ENCODE measurements at regions not wholly inside any gene's neighbourhood (a gene's known extent, or its start where the extent isn't known, plus 50 kb on each side); places are given as distances from the start of the nearest gene placed in this dataset.

DNA sequence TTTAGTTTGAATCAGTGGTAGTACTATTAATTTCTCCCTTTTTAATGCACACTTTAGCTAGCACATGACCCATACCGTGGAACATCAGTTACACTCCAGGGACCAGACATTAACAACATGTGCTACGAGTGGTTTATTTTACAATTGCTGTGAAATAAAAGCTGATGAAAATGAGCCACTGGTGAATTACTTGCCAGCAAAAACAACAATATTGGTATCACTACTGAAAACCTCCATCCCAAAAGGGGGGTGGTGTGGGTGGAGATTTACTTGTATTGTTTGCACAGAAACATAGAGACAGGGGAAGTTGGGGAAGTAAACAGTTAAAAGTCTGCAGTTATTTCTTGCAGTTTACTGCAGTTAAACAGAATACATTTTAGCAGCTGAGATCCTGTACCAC is 369.6 kb upstream of the GRAMD2B start:
- Histone ChIP-seq H3K27me3 (ENCODE audit: control insufficient read depth in 4 of 4, insufficient read depth in 4 of 4, low read length in 3 of 4) (no peaks in the 10 kb centered on the region), H3K9ac (ENCODE audit: low read depth in 1 of 2, low read length in 2 of 2) (no peak overlapping the region), H3K9me3 (ENCODE audit: control insufficient read depth in 4 of 4, low read length in 3 of 4) (no peaks in the 10 kb centered on the region), H3K36me3 (ENCODE audit: control insufficient read depth in 4 of 4, insufficient read depth in 3 of 4, low read depth in 1 of 4, low read length in 3 of 4) (no peaks in the 10 kb centered on the region), H3K4me1 (ENCODE audit: control insufficient read depth in 4 of 4, insufficient read depth in 4 of 4, low read length in 3 of 4) (no peaks in the 10 kb centered on the region), H3K4me3 (ENCODE audit: low read depth in 1 of 3, low read length in 3 of 3) (no peak overlapping the region), H3K27ac (ENCODE audit: low read depth in 1 of 2, low read length in 2 of 2) (no peak overlapping the region)
- 85% methylated on average over 2 of the region's 2 CpGs for WGBS
- TF ChIP-seq CTCF (IDR thresholded peaks at IDR 0.05; ENCODE audit: low read depth, low read length, missing input control) = no peak
- DNase-seq (ENCODE audit: low spot score) = no peak

DNA sequence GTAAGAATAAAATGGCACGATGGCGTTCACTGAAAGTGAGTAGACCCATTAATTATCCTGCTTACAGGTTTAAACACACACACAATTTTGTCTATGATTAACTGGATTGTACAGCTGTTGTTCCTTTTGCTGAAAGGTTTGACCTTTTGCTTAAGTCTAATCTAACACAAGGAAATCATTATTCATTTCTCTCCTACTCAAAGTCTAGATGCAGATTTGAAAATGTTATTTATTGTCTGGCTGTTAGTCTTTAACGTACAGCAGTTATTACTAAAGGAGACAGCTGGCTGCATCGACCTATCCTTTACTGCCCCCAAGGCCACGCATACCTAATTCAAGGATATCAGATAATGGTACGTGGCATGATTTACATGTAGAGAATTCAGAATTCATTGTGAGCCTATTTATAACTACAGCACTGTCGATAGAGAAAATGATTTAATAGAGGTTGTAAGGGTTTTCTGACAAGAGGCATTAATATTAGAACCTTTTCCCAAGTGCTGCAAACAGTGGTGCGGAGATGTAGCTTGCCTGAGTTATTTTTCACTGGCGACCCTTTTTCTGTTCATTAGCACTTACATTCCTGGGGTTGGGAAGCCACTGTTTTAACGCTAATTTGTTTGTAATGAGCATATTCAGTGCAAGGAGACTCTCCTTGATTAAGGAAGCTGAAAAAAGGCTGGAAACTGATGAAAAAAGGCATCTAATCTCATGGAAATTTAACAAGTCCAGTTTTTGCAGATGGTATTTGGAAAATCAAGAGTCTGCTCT is 368.4 kb upstream of the GRAMD2B start:
- DNase-seq (ENCODE audit: low spot score) = no peak
- TF ChIP-seq RXRA (IDR thresholded peaks at IDR 0.05) (no peak), YY1 (IDR thresholded peaks at IDR 0.05) (no peak), FOXA1 (IDR thresholded peaks at IDR 0.05) (no peak), HNF4G (IDR thresholded peaks at IDR 0.05) (no peak), EGR1 (IDR thresholded peaks at IDR 0.05; ENCODE audit: low read depth in 2 of 2) (no peak), JUND (IDR thresholded peaks at IDR 0.05) (no peak), TAF1 (conservative IDR thresholded peaks at IDR 0.05) (no peak), CTCF (IDR thresholded peaks at IDR 0.05; ENCODE audit: low read depth, low read length, missing input control) (no peak), ZBTB33 (IDR thresholded peaks at IDR 0.05) (no peak)
- Histone ChIP-seq H3K4me3 (ENCODE audit: low read depth in 1 of 3, low read length in 3 of 3) (no peak overlapping the region), H3K27me3 (ENCODE audit: control insufficient read depth in 4 of 4, insufficient read depth in 4 of 4, low read length in 3 of 4) (no peaks in the 10 kb centered on the region), H3K9ac (ENCODE audit: low read depth in 1 of 2, low read length in 2 of 2) (no peak overlapping the region), H3K4me1 (ENCODE audit: control insufficient read depth in 4 of 4, insufficient read depth in 4 of 4, low read length in 3 of 4) (no peaks in the 10 kb centered on the region), H3K36me3 (ENCODE audit: control insufficient read depth in 4 of 4, insufficient read depth in 3 of 4, low read depth in 1 of 4, low read length in 3 of 4) (no peaks in the 10 kb centered on the region), H3K9me3 (ENCODE audit: control insufficient read depth in 4 of 4, low read length in 3 of 4) (no peaks in the 10 kb centered on the region), H3K27ac (ENCODE audit: low read depth in 1 of 2, low read length in 2 of 2) (no peak overlapping the region)
- 51% methylated on average over 10 of the region's 10 CpGs for WGBS

DNA sequence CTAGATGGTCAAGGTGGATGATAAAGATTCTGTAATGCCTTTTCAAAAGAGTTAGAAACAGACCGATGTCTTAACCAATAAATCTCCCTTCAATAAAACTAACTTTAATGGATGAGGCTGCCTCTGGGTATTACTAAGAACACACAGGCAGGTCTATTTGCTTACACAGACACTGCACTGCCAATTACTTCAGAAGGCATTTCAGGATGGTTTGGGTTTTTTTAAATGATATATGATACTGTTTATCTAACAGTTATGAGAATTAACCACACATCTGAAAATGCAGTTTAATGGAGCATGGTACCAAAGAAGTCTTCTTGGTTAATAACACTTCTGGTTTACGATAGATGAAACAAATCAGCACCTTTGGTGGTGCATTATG is 367.9 kb upstream of the GRAMD2B start:
- no peaks in the 10 kb centered on the region for H3K9me3 ChIP-seq (ENCODE audit: control insufficient read depth in 4 of 4, low read length in 3 of 4)
- no peaks in the 10 kb centered on the region for H3K36me3 ChIP-seq (ENCODE audit: control insufficient read depth in 4 of 4, insufficient read depth in 3 of 4, low read depth in 1 of 4, low read length in 3 of 4)
- H3K27me3 ChIP-seq (ENCODE audit: control insufficient read depth in 4 of 4, insufficient read depth in 4 of 4, low read length in 3 of 4) = no peaks in the 10 kb centered on the region
- no peak for DNase-seq (ENCODE audit: low spot score)
- WGBS = 85% methylated on average over 2 of the region's 2 CpGs
- H3K4me1 ChIP-seq (ENCODE audit: control insufficient read depth in 4 of 4, insufficient read depth in 4 of 4, low read length in 3 of 4) = no peaks in the 10 kb centered on the region
- H3K27ac ChIP-seq (ENCODE audit: low read depth in 1 of 2, low read length in 2 of 2) = no peak overlapping the region
- no peak overlapping the region for H3K4me3 ChIP-seq (ENCODE audit: low read depth in 1 of 3, low read length in 3 of 3)
- no peak overlapping the region for H3K9ac ChIP-seq (ENCODE audit: low read depth in 1 of 2, low read length in 2 of 2)
- TF ChIP-seq HNF4G (IDR thresholded peaks at IDR 0.05) = no peak
- TF ChIP-seq, protein P1, sequence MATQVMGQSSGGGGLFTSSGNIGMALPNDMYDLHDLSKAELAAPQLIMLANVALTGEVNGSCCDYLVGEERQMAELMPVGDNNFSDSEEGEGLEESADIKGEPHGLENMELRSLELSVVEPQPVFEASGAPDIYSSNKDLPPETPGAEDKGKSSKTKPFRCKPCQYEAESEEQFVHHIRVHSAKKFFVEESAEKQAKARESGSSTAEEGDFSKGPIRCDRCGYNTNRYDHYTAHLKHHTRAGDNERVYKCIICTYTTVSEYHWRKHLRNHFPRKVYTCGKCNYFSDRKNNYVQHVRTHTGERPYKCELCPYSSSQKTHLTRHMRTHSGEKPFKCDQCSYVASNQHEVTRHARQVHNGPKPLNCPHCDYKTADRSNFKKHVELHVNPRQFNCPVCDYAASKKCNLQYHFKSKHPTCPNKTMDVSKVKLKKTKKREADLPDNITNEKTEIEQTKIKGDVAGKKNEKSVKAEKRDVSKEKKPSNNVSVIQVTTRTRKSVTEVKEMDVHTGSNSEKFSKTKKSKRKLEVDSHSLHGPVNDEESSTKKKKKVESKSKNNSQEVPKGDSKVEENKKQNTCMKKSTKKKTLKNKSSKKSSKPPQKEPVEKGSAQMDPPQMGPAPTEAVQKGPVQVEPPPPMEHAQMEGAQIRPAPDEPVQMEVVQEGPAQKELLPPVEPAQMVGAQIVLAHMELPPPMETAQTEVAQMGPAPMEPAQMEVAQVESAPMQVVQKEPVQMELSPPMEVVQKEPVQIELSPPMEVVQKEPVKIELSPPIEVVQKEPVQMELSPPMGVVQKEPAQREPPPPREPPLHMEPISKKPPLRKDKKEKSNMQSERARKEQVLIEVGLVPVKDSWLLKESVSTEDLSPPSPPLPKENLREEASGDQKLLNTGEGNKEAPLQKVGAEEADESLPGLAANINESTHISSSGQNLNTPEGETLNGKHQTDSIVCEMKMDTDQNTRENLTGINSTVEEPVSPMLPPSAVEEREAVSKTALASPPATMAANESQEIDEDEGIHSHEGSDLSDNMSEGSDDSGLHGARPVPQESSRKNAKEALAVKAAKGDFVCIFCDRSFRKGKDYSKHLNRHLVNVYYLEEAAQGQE (IDR thresholded peaks at IDR 0.05) = no peak
- no peak for TF ChIP-seq GABPA (IDR thresholded peaks at IDR 0.05 in 1 of 2, conservative IDR thresholded peaks at IDR 0.05 in 1 of 2)
- no peak for TF ChIP-seq NR2F2 (IDR thresholded peaks at IDR 0.05)
- TF ChIP-seq EGR1 (IDR thresholded peaks at IDR 0.05; ENCODE audit: low read depth in 2 of 2) = no peak
- TF ChIP-seq FOXA2 (IDR thresholded peaks at IDR 0.05) = no peak
- no peak for TF ChIP-seq JUND (IDR thresholded peaks at IDR 0.05)
- no peak for TF ChIP-seq SP1 (IDR thresholded peaks at IDR 0.05)
- no peak for TF ChIP-seq FOXA1 (IDR thresholded peaks at IDR 0.05)
- no peak for TF ChIP-seq TAF1 (conservative IDR thresholded peaks at IDR 0.05)
- TF ChIP-seq RXRA (IDR thresholded peaks at IDR 0.05) = no peak
- TF ChIP-seq ZBTB33 (IDR thresholded peaks at IDR 0.05) = no peak
- TF ChIP-seq RAD21 (IDR thresholded peaks at IDR 0.05) = no peak

All from liver (tissue), 8 donors.